ENCODE measurements at regions not wholly inside any gene's neighbourhood (a gene's known extent, or its start where the extent isn't known, plus 50 kb on each side); places are given as distances from the start of the nearest gene placed in this dataset.

DNA sequence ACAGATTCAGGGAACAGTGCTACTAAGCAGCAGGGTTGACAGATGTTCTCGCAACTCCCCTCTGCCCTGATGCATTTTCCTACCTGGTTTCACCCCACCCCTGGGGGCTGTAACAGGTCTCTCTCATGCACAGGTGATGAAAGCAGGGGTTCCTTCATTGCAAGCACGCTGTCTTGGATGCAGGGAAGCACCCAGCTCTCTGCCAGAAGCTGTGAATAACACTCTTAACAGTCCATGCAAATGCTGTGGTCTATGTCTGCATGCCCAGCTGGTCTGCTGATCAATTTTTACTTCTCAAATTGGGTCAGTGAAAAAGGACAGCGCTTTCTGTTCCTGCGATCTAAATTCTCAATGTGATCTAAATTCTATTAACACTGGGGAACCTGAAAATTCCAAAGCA is 246.3 kb upstream of the TSHZ3 start (continued):
- TF ChIP-seq, protein P1, sequence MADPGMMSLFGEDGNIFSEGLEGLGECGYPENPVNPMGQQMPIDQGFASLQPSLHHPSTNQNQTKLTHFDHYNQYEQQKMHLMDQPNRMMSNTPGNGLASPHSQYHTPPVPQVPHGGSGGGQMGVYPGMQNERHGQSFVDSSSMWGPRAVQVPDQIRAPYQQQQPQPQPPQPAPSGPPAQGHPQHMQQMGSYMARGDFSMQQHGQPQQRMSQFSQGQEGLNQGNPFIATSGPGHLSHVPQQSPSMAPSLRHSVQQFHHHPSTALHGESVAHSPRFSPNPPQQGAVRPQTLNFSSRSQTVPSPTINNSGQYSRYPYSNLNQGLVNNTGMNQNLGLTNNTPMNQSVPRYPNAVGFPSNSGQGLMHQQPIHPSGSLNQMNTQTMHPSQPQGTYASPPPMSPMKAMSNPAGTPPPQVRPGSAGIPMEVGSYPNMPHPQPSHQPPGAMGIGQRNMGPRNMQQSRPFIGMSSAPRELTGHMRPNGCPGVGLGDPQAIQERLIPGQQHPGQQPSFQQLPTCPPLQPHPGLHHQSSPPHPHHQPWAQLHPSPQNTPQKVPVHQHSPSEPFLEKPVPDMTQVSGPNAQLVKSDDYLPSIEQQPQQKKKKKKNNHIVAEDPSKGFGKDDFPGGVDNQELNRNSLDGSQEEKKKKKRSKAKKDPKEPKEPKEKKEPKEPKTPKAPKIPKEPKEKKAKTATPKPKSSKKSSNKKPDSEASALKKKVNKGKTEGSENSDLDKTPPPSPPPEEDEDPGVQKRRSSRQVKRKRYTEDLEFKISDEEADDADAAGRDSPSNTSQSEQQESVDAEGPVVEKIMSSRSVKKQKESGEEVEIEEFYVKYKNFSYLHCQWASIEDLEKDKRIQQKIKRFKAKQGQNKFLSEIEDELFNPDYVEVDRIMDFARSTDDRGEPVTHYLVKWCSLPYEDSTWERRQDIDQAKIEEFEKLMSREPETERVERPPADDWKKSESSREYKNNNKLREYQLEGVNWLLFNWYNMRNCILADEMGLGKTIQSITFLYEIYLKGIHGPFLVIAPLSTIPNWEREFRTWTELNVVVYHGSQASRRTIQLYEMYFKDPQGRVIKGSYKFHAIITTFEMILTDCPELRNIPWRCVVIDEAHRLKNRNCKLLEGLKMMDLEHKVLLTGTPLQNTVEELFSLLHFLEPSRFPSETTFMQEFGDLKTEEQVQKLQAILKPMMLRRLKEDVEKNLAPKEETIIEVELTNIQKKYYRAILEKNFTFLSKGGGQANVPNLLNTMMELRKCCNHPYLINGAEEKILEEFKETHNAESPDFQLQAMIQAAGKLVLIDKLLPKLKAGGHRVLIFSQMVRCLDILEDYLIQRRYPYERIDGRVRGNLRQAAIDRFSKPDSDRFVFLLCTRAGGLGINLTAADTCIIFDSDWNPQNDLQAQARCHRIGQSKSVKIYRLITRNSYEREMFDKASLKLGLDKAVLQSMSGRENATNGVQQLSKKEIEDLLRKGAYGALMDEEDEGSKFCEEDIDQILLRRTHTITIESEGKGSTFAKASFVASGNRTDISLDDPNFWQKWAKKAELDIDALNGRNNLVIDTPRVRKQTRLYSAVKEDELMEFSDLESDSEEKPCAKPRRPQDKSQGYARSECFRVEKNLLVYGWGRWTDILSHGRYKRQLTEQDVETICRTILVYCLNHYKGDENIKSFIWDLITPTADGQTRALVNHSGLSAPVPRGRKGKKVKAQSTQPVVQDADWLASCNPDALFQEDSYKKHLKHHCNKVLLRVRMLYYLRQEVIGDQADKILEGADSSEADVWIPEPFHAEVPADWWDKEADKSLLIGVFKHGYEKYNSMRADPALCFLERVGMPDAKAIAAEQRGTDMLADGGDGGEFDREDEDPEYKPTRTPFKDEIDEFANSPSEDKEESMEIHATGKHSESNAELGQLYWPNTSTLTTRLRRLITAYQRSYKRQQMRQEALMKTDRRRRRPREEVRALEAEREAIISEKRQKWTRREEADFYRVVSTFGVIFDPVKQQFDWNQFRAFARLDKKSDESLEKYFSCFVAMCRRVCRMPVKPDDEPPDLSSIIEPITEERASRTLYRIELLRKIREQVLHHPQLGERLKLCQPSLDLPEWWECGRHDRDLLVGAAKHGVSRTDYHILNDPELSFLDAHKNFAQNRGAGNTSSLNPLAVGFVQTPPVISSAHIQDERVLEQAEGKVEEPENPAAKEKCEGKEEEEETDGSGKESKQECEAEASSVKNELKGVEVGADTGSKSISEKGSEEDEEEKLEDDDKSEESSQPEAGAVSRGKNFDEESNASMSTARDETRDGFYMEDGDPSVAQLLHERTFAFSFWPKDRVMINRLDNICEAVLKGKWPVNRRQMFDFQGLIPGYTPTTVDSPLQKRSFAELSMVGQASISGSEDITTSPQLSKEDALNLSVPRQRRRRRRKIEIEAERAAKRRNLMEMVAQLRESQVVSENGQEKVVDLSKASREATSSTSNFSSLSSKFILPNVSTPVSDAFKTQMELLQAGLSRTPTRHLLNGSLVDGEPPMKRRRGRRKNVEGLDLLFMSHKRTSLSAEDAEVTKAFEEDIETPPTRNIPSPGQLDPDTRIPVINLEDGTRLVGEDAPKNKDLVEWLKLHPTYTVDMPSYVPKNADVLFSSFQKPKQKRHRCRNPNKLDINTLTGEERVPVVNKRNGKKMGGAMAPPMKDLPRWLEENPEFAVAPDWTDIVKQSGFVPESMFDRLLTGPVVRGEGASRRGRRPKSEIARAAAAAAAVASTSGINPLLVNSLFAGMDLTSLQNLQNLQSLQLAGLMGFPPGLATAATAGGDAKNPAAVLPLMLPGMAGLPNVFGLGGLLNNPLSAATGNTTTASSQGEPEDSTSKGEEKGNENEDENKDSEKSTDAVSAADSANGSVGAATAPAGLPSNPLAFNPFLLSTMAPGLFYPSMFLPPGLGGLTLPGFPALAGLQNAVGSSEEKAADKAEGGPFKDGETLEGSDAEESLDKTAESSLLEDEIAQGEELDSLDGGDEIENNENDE (IDR thresholded peaks at IDR 0.05; ENCODE audit: insufficient replicate concordance, low read length): no peak
- TF ChIP-seq GTF2F1 (IDR thresholded peaks at IDR 0.05; ENCODE audit: borderline replicate concordance, low read depth, low read length) (no peak), BRCA1 (IDR thresholded peaks at IDR 0.05; ENCODE audit: low read depth, low read length) (no peak), KDM5A (IDR thresholded peaks at IDR 0.05; ENCODE audit: low read length) (no peak), CHD2 (IDR thresholded peaks at IDR 0.05; ENCODE audit: low read length) (no peak), GABPA (IDR thresholded peaks at IDR 0.05; ENCODE audit: borderline replicate concordance, insufficient read depth, low read length) (no peak), E2F6 (IDR thresholded peaks at IDR 0.05) (no peak)
- TF ChIP-seq, protein P2, sequence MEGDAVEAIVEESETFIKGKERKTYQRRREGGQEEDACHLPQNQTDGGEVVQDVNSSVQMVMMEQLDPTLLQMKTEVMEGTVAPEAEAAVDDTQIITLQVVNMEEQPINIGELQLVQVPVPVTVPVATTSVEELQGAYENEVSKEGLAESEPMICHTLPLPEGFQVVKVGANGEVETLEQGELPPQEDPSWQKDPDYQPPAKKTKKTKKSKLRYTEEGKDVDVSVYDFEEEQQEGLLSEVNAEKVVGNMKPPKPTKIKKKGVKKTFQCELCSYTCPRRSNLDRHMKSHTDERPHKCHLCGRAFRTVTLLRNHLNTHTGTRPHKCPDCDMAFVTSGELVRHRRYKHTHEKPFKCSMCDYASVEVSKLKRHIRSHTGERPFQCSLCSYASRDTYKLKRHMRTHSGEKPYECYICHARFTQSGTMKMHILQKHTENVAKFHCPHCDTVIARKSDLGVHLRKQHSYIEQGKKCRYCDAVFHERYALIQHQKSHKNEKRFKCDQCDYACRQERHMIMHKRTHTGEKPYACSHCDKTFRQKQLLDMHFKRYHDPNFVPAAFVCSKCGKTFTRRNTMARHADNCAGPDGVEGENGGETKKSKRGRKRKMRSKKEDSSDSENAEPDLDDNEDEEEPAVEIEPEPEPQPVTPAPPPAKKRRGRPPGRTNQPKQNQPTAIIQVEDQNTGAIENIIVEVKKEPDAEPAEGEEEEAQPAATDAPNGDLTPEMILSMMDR (IDR thresholded peaks at IDR 0.05; ENCODE audit: control extremely low read depth in 1 of 3, insufficient read depth in 1 of 3, low read depth in 1 of 3, low read length in 3 of 3): no peak
